HCT116 (cell line): ENCODE measurements at regions not wholly inside any gene's neighbourhood (a gene's known extent, or its start where the extent isn't known, plus 50 kb on each side); places are given as distances from the start of the nearest gene placed in this dataset.

Experiments
- ATAC-seq: fragments of 200-7000 bp; cut with Tn5 transposase; 2 replicates; pipeline ENCODE4 v1.9.1; 2020; ENCODE audit warnings: mild to moderate bottlenecking, moderate library complexity
- BruUV-seq: library from RNA; stranded (reverse); fragments of 400-500 nt; replicated peaks from 2 replicates; lab custom pipeline; 2021; lab: Mats Ljungman, UMichigan
- CTCF ChIA-PET: fragments of 300-600 bp; sonication (Branson Sonifier 250); formaldehyde crosslinking; loops from one replicate; lab custom pipeline; 2021; ENCODE audit warnings: antibody characterized with exemption; lab: Charles Lee
- POLR2A ChIA-PET: fragments of 300-600, 350-600 bp; sonication (Branson Sonifier 250); formaldehyde crosslinking; loops from one replicate; lab custom pipeline; 2021; ENCODE audit warnings: antibody characterized with exemption; lab: Charles Lee
- RAD21 ChIA-PET, 2 experiments: fragments of 300-600 bp; sonication (Branson Sonifier 250); formaldehyde crosslinking; loops; one replicate each; lab custom pipeline; 2023; ENCODE audit warnings: low total read pairs in 2 of 2; ENCODE audit not compliant: uncharacterized antibody in 2 of 2, unreplicated experiment in 2 of 2, low non-redundant PET in 1 of 2; lab: Charles Lee
- DNase-seq: peaks from one replicate; pipeline ENCODE4 v3.0.0-alpha.2; 2010; ENCODE audit warnings: low read depth, low spot score
- H2AFZ ChIP-seq: fragments of 200-600 bp; shearing (Covaris generic), sonication (generic); 2 replicates; pipeline ENCODE4 v1.6.1; 2017; ENCODE audit warnings: low read depth, mixed run types, mixed read lengths, antibody characterized with exemption, low read length; ENCODE audit not compliant: poor library complexity, severe bottlenecking
- H3K27ac ChIP-seq: 2 replicates; pipeline ENCODE4 v1.5.1; 2012; ENCODE audit warnings: low read depth, low read length
- H3K27me3 ChIP-seq: fragments of 200-600 bp; sonication (generic); 2 replicates; pipeline ENCODE4 v1.6.1; 2016; ENCODE audit warnings: mixed run types, low read length, mixed read lengths; ENCODE audit not compliant: insufficient read depth
- H3K36me3 ChIP-seq, 2 experiments: fragments of 200-500 bp in 1 of 2; fragments of 200-600 bp in 1 of 2; sonication (Bioruptor generic) in 1 of 2; sonication (generic) in 1 of 2; 2 replicates each; pipeline versions ENCODE4 v1.5.1 to v1.6.1; 2014 to 2016; ENCODE audit warnings: low read length in 2 of 2, inconsistent platforms in 1 of 2, mixed read lengths in 1 of 2, mixed run types in 1 of 2; ENCODE audit not compliant: insufficient read depth in 2 of 2, control insufficient read depth in 1 of 2
- H3K4me1 ChIP-seq, 2 experiments: fragments of 200-600 bp in 1 of 2; sonication (generic) in 1 of 2; 2 replicates each; pipeline versions ENCODE4 v1.5.1 to v1.6.1; 2012 to 2017; ENCODE audit warnings: low read length in 2 of 2, inconsistent platforms in 1 of 2, mild to moderate bottlenecking in 1 of 2, mixed read lengths in 1 of 2, mixed run types in 1 of 2, moderate library complexity in 1 of 2; ENCODE audit not compliant: insufficient read depth in 2 of 2, control insufficient read depth in 1 of 2
- H3K4me2 ChIP-seq: fragments of 200-600 bp; sonication (generic); 2 replicates; pipeline ENCODE4 v1.6.1; 2017; ENCODE audit warnings: mixed run types, low read length, mixed read lengths
- H3K4me3 ChIP-seq, 2 experiments: fragments of 200-600 bp in 1 of 2; sonication (generic) in 1 of 2; replicated peaks in 1 of 2; 2 replicates each; pipeline ENCODE4 v1.5.1; 2011 to 2016; ENCODE audit warnings: low read length in 2 of 2, control low read depth in 1 of 2, low read depth in 1 of 2, mild to moderate bottlenecking in 1 of 2, mixed read lengths in 1 of 2, mixed run types in 1 of 2
- H3K79me2 ChIP-seq: fragments of 200-600 bp; sonication (generic); 2 replicates; pipeline ENCODE4 v1.6.1; 2017; ENCODE audit warnings: mild to moderate bottlenecking, mixed run types, low read length, moderate library complexity, mixed read lengths; ENCODE audit not compliant: insufficient read depth
- H3K9ac ChIP-seq: fragments of 200-600 bp; sonication (generic); 2 replicates; pipeline ENCODE4 v1.6.1; 2016; ENCODE audit warnings: low read length, mixed read lengths
- H3K9me2 ChIP-seq: fragments of 200-600 bp; sonication (generic), shearing (Covaris generic); 2 replicates; pipeline ENCODE4 v1.6.1; 2017; ENCODE audit warnings: mixed run types, mild to moderate bottlenecking, moderate library complexity; ENCODE audit not compliant: insufficient read depth
- H3K9me3 ChIP-seq, 2 experiments: fragments of 200-500 bp in 1 of 2; fragments of 200-600 bp in 1 of 2; sonication (Bioruptor generic) in 1 of 2; sonication (generic) in 1 of 2; 2 replicates each; pipeline ENCODE4 v1.6.1; 2014 to 2017; ENCODE audit warnings: low read length in 2 of 2, mixed read lengths in 2 of 2, inconsistent platforms in 1 of 2, low read depth in 1 of 2, mild to moderate bottlenecking in 1 of 2, mixed run types in 1 of 2, moderate library complexity in 1 of 2; ENCODE audit not compliant: control insufficient read depth in 1 of 2, insufficient read depth in 1 of 2
- H4K20me1 ChIP-seq: fragments of 200-600 bp; sonication (generic), shearing (Covaris generic); 2 replicates; pipeline ENCODE4 v1.6.1; 2017; ENCODE audit warnings: mixed run types, mild to moderate bottlenecking, moderate library complexity; ENCODE audit not compliant: insufficient read depth
- CBX3 ChIP-seq: IDR thresholded peaks from 2 replicates; pipeline ENCODE4 v1.6.1; 2012; ENCODE audit warnings: low read depth
- CEBPB ChIP-seq: IDR thresholded peaks from 2 replicates; pipeline ENCODE4 v1.6.1; 2012; ENCODE audit warnings: low read depth
- ELF1 ChIP-seq: IDR thresholded peaks from 2 replicates; pipeline ENCODE4 v1.6.1; 2012; ENCODE audit warnings: low read depth, borderline replicate concordance
- EZH2 ChIP-seq: fragments of 200-600 bp; sonication (generic); IDR thresholded peaks from 2 replicates; pipeline ENCODE4 v1.6.1; 2017; ENCODE audit warnings: antibody characterized with exemption, mixed run types
- FOSL1 ChIP-seq: IDR thresholded peaks from 2 replicates; pipeline ENCODE4 v1.6.1; 2012; ENCODE audit warnings: low read depth
- POLR2A ChIP-seq: IDR thresholded peaks from 2 replicates; pipeline ENCODE4 v1.7.0; 2011; ENCODE audit warnings: borderline replicate concordance; ENCODE audit not compliant: insufficient read depth, insufficient read length; ENCODE audit errors: extremely low read depth
- RAD21 ChIP-seq: IDR thresholded peaks from 2 replicates; pipeline ENCODE4 v1.6.1; 2012; ENCODE audit warnings: low read depth, mild to moderate bottlenecking
- SRF ChIP-seq: IDR thresholded peaks from 2 replicates; pipeline ENCODE4 v1.6.1; 2012; ENCODE audit warnings: low read depth
- TCF7L2 ChIP-seq: IDR thresholded peaks from 2 replicates; pipeline ENCODE4 v1.7.0; 2011; ENCODE audit warnings: borderline replicate concordance, inconsistent platforms; ENCODE audit not compliant: insufficient read depth, insufficient read length; ENCODE audit errors: extremely low read depth
- YY1 ChIP-seq: IDR thresholded peaks from 2 replicates; pipeline ENCODE4 v1.6.1; 2011; ENCODE audit warnings: low read length, low read depth, moderate library complexity, mild to moderate bottlenecking; ENCODE audit not compliant: insufficient replicate concordance; ENCODE audit errors: extremely low read depth
- ZBTB33 ChIP-seq: IDR thresholded peaks from 2 replicates; pipeline ENCODE4 v1.6.1; 2011; ENCODE audit warnings: mild to moderate bottlenecking, low read length, moderate library complexity; ENCODE audit not compliant: insufficient replicate concordance; ENCODE audit errors: extremely low read depth
- ZNF274 ChIP-seq: fragments of 200-500 bp; sonication (Bioruptor generic); IDR thresholded peaks from 2 replicates; pipeline ENCODE4 v1.6.1; 2014; ENCODE audit warnings: mild to moderate bottlenecking, low read depth, low read length, inconsistent platforms
- intact Hi-C: fragments of 100-400 bp; cut with micrococcal nuclease; formaldehyde crosslinking; loops from 2 replicates; pipeline ENCODE4 v1.10.0; 2022
- TF ChIP-seq, protein P1 (sequence below): IDR thresholded peaks from 2 replicates; pipeline ENCODE4 v1.6.1; 2012
- TF ChIP-seq, protein P2 (sequence below), 3 experiments: fragments of 200-600 bp in 1 of 3; sonication (generic) in 1 of 3; IDR thresholded peaks in 2 of 3; conservative IDR thresholded peaks in 1 of 3; 2 replicates each; pipeline ENCODE4 v1.5.1; 2012 to 2017; ENCODE audit warnings: low read depth in 2 of 3, low read length in 2 of 3, antibody characterized with exemption in 1 of 3, borderline replicate concordance in 1 of 3, control low read depth in 1 of 3, mild to moderate bottlenecking in 1 of 3, mixed read lengths in 1 of 3, mixed run types in 1 of 3, moderate library complexity in 1 of 3; ENCODE audit not compliant: insufficient read depth in 1 of 3

GRCh38 chr11:80603472-80603871 lies 1162.6 kb upstream of the TENM4 start:
- H3K4me1 ChIP-seq, result no peaks in the 10 kb centered on the region
- H3K9ac ChIP-seq, result no peak overlapping the region
- DNase-seq, result no peak
- ChIA-PET CTCF (no interaction called here), RAD21 (no interaction called here), POLR2A (no interaction called here)
- no peaks in the 10 kb centered on the region for H3K36me3 ChIP-seq
- intact Hi-C loops, result no loop called here
- BruUV-seq, result no TSS peak
- no peaks in the 10 kb centered on the region for H3K9me2 ChIP-seq
- no peak for TF ChIP-seq ZBTB33
- no peak for TF ChIP-seq POLR2A
- TF ChIP-seq, protein P1, sequence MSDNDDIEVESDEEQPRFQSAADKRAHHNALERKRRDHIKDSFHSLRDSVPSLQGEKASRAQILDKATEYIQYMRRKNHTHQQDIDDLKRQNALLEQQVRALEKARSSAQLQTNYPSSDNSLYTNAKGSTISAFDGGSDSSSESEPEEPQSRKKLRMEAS, result no peak
- no peak for TF ChIP-seq YY1
- TF ChIP-seq, protein P2, sequence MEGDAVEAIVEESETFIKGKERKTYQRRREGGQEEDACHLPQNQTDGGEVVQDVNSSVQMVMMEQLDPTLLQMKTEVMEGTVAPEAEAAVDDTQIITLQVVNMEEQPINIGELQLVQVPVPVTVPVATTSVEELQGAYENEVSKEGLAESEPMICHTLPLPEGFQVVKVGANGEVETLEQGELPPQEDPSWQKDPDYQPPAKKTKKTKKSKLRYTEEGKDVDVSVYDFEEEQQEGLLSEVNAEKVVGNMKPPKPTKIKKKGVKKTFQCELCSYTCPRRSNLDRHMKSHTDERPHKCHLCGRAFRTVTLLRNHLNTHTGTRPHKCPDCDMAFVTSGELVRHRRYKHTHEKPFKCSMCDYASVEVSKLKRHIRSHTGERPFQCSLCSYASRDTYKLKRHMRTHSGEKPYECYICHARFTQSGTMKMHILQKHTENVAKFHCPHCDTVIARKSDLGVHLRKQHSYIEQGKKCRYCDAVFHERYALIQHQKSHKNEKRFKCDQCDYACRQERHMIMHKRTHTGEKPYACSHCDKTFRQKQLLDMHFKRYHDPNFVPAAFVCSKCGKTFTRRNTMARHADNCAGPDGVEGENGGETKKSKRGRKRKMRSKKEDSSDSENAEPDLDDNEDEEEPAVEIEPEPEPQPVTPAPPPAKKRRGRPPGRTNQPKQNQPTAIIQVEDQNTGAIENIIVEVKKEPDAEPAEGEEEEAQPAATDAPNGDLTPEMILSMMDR (IDR thresholded peaks at IDR 0.05 in 2 of 3, conservative IDR thresholded peaks at IDR 0.05 in 1 of 3; ENCODE audit: borderline replicate concordance in 1 of 3, insufficient read depth in 1 of 3, low read depth in 2 of 3, low read length in 2 of 3), result no peak
- TF ChIP-seq ELF1, result no peak
- no peak for TF ChIP-seq ZNF274
- TF ChIP-seq EZH2, result no peak
- no peak for TF ChIP-seq CEBPB
- no peak for TF ChIP-seq SRF
- TF ChIP-seq CBX3, result no peak
- TF ChIP-seq TCF7L2, result no peak
- no peak for TF ChIP-seq FOSL1
- no peak for TF ChIP-seq RAD21
- no peak overlapping the region for H3K4me3 ChIP-seq
- no peak overlapping the region for H3K27ac ChIP-seq
- H3K9me3 ChIP-seq, result peaks cover 0 to 20% of the 10 kb centered on the region in 2 experiments; a peak in 3 of 4 replicates
- no peak overlapping the region for H2AFZ ChIP-seq
- H3K79me2 ChIP-seq, result no peaks in the 10 kb centered on the region
- H3K4me2 ChIP-seq, result no peak overlapping the region
- H4K20me1 ChIP-seq, result no peaks in the 10 kb centered on the region
- no peaks in the 10 kb centered on the region for H3K27me3 ChIP-seq
- ATAC-seq, result no peak
